ENCODE measurements at regions not wholly inside any gene's neighbourhood (a gene's known extent, or its start where the extent isn't known, plus 50 kb on each side); places are given as distances from the start of the nearest gene placed in this dataset.
A peak's percentile ranks its signal among the peaks of the same experiment; 100 is the strongest.

GRCh38 chr2:175465101-175465500, 283.6 kb upstream of the ATP5MC3 start:
- no peak for DNase-seq (ENCODE audit: low spot score)
- FAIRE-seq = no peak

GRCh38 chr2:175464311-175464670, 282.8 kb upstream of the ATP5MC3 start:
- DNase-seq (ENCODE audit: low spot score) (no peak), FAIRE-seq (no peak)

DNA sequence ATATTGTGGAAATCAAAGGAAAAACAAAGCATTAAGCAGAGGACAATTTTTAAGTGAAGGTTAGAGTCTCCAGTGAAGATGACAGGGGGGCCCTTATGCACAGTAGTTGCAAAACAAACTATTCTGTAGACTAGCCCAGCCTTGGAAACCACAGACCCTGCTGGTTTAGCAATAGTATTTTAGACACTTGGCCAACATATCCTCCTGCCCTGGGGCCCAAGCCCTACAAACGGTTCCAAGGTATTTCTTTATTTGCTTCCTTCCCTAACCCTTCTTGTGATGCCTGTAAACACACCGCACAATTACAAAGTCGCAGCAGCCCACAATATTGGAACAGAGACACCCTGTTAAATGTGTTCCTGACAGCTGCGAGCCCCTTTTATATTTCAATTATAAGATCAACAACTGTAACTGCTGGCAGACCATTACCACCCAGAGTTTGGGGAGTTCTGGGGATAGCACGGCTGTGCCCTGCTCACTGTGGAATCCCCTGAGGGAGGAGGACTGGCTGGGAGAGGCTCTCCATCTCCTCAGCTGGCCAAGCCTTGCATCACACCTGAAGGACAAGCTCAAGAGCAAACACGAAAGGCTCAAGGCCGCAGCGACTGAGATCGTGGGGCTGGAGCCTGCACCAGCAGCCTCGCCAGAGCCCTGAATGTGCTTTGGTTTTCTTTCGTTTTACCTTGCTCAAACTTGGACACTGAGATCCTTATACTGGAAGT, 282.2 kb upstream of the ATP5MC3 start:
- DNase-seq (ENCODE audit: low spot score) (no peak), FAIRE-seq (no peak)

GRCh38 chr2:175463169-175463568, 281.7 kb upstream of the ATP5MC3 start:
- FAIRE-seq (no peak), DNase-seq (ENCODE audit: low spot score) (no peak)

DNA sequence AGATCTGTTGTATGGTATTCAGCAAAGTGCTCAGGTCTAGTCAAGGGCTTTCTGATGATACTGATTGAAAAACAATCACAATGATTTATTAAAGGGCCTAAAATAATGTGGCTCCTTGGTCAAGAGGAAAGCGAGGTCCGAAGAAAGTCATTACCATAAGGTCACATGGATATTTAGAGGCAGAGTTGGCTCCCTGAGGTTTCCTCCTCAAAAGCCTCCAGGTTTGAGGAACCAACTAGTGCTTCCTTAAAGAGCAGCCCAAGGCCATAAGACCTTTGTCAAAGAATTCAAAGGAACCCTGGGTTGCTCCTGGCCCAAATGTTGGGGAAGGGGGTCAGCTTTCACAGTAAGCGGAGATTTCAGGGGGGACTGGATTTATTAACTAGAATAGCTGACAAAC, 280.7 kb upstream of the ATP5MC3 start:
- DNase-seq (ENCODE audit: low spot score) (no peak), FAIRE-seq (no peak)

- no peak for DNase-seq (ENCODE audit: low spot score)
- FAIRE-seq = peak; percentile 68
These were observed 280.3 kb upstream of the ATP5MC3 start for GRCh38 chr2:175461839-175462238.

- FAIRE-seq (no peak), DNase-seq (ENCODE audit: low spot score) (no peak)
These were observed 276.5 kb upstream of the ATP5MC3 start for GRCh38 chr2:175457895-175458448.

DNA sequence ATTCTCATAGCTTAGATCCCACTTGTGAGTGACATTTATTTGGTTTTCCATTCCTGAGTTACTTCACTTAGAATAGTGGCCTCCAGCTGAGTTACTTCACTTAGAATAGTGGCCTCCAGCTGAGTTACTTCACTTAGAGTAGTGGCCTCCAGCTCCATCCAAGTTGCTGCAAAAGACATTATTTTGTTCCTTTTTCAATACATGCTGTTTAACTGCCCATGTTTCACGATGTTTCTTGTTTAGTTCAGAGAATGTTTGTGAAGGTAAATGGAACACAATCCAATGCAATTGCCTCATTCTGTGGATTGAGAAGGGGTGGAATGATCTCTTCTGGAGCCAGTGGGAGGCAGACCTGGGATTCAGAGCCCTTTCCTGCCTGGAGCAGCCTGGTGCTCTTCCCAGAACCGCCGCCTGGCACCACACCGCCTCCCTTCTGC, 273.5 kb upstream of the ATP5MC3 start:
- no peak for DNase-seq (ENCODE audit: low spot score)
- FAIRE-seq = no peak

DNA sequence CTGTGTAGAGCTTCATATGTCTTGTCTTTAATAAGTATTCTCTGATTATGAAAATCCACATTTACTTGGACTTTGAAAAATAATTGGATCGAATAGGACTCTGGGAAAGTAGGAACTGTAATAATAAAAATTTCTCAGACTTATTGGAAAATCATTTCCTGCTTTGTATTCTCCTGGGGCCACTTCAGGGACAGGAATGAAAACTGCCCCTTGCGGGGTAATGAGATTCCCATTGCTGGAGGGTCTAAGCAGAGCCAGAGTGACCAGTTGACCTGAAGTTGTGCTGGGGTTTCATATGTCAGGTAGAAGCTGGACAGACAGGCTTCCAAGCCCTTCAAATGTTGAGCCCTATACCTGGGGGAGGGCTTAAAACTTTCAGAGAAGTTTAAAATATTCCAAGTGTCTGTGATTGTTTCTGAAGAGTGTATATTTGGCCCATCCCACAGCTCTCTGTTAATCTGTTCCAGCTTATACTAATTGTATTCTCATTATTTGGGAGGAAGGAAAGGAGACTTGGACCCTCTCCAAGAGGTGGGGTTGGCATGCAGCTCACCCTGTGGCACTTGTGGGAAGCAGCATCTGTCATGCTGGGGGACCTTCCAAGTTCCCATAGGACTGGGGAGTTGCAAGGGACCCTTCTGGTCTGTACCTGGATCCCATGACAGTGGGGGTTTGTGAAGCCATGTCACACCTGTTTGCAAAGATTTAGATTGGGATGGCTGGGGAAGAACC, 268.7 kb upstream of the ATP5MC3 start:
- FAIRE-seq (no peak), DNase-seq (ENCODE audit: low spot score) (no peak)

- FAIRE-seq (no peak), DNase-seq (ENCODE audit: low spot score) (no peak)
These were observed 268.1 kb upstream of the ATP5MC3 start for GRCh38 chr2:175449616-175450015.

GRCh38 chr2:175446201-175446600, 264.7 kb upstream of the ATP5MC3 start:
- FAIRE-seq = no peak
- no peak for DNase-seq (ENCODE audit: low spot score)

GRCh38 chr2:175445281-175445680, 263.8 kb upstream of the ATP5MC3 start:
- no peak for FAIRE-seq
- no peak for DNase-seq (ENCODE audit: low spot score)

DNA sequence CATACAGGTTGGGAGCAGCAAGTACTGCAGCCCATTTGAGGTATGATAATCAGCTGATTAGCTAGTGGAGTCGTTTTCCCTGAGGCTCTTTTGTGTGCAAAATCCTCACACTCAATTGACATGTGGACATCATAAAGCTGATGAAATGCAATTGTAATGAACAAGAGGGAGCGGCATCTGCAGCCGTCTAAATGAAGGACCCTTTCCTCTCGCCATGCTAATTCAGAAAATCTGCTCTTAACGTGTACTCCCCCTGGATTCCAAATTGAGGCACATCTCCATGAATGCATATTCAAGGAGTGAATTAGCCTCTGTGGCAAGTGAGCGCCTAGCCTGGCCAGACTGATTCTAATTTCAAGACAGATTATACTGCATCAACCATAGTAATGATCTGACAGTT, 260.9 kb upstream of the ATP5MC3 start:
- FAIRE-seq = no peak

GRCh38 chr2:175441181-175441761, 259.8 kb upstream of the ATP5MC3 start:
- no peak for FAIRE-seq
- no peak for DNase-seq (ENCODE audit: low spot score)

More for the DNA sequence above, 260.9 kb upstream of the ATP5MC3 start:
- no peak for DNase-seq (ENCODE audit: low spot score)

- DNase-seq (ENCODE audit: low spot score) = no peak
- FAIRE-seq = no peak
These were observed 257.9 kb upstream of the ATP5MC3 start for GRCh38 chr2:175439416-175439815.

GRCh38 chr2:175437167-175437566, 255.7 kb upstream of the ATP5MC3 start:
- FAIRE-seq (no peak), DNase-seq (ENCODE audit: low spot score) (no peak)

DNA sequence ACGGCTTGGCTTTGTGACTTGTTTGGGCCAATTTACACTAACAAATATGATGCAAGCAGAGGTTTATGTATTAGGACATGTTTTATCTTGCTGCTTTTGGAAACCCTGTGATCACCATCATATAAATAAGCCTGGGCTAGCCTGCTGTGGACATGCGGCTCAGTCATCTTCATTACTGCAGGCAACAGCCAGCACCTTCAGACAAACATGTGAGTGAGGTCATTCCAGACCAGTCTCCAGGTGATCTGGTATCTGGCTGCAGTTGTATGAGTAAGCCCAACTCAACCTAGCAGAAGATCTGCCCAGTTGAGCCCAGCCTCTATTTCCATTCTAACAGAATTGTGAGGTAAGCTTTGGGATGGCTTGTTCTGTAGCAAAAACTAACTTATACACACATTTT, 254.6 kb upstream of the ATP5MC3 start:
- DNase-seq (ENCODE audit: low spot score) = no peak
- FAIRE-seq = no peak

GRCh38 chr2:175435012-175435411, 253.5 kb upstream of the ATP5MC3 start:
- no peak for DNase-seq (ENCODE audit: low spot score)
- no peak for FAIRE-seq

GRCh38 chr2:175432793-175433192, 251.3 kb upstream of the ATP5MC3 start:
- DNase-seq (ENCODE audit: low spot score) = no peak
- FAIRE-seq = no peak

- FAIRE-seq = no peak
- no peak for DNase-seq (ENCODE audit: low spot score)
These were observed 250.5 kb upstream of the ATP5MC3 start for GRCh38 chr2:175432021-175432420.

- DNase-seq (ENCODE audit: low spot score) (no peak), FAIRE-seq (no peak)
These were observed 249.8 kb upstream of the ATP5MC3 start for GRCh38 chr2:175431101-175431946.

Measured in urothelium cell line (cell line).